ENCODE measurements at regions not wholly inside any gene's neighbourhood (a gene's known extent, or its start where the extent isn't known, plus 50 kb on each side); places are given as distances from the start of the nearest gene placed in this dataset.
A peak's percentile ranks its signal among the peaks of the same experiment; 100 is the strongest.

DNA sequence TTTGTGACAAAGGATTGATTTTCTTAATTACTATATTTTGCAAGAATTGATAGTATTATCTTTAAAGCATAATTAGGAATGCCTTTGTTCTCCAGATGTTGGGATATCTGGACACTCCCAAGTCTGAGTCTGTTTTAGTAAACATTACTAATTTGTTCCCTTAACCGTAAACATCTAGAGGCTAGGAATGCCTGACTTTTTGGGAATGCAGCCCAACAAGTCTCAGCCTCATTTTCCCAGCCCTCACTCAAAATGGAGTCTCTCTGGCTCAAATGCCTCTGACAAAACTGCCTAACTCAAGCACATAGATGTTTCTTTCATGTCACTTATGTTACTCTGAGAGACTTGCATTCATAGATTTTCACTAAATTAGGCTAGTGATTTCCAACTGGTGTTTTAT is 297.0 kb upstream of the CLNK start:
- DNase-seq (ENCODE audit: low spot score), result no peak

DNA sequence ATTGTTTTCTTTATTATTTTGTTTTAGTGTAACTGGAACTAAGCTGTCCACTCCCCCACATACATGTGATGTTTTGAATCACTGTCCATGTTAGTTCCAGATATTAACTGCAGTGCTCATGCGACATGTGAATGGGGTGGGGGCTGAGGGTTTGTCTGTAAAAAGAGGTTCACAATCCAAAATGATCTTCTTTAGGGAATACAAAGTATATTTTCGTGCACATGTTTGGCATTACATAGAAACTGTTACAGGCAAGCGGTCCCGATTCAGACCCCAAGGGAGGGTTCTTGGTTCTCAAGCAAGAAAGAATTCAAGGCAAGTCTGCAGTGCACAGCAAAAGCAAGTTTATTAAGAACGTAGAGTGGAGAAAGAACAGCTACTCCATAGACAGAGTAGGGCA is 296.5 kb upstream of the CLNK start:
- DNase-seq (ENCODE audit: low spot score), result no peak

DNA sequence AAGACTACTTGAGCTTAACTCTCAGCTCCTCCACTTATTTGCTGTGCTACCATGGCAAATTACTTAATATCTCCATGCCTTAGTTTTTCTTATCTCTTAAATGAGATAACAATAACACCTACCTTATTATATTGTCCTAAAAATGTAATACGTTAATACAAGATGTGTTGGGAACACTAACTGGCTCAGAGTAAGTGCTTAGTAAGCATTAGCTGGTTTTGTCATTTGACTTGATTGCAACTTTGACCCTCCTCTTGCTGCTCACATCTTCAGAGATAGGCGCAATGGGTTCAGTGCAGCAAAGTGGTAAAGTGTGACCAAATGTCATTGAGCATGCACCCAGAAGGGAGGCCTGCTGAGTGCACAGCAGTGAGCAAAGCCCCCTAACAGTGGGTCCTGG is 294.5 kb upstream of the CLNK start:
- no peak for DNase-seq (ENCODE audit: low spot score)

DNA sequence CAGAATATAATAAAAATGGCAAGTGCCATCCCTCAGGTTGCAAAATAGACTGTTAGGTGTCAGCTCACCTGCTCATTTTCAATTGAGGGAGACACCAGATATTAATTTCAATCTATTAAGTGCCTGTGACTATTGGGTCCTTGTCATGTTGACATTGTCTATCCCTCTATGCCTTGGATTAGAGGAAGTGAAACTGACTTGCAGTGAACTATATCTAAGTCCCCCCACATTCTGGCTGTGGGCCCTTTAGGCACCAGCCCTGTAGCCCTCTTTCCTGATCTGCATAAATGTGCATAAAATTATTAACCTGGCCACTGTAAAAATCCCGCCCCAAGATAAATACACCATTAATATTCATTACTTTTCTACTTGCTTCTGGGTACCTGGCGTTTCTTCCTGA is 293.0 kb upstream of the CLNK start:
- DNase-seq (ENCODE audit: low spot score), result peak; percentile 61

GRCh38 chr4:10974371-10974770 is 289.8 kb upstream of the CLNK start:
- no peak for DNase-seq (ENCODE audit: low spot score)

DNA sequence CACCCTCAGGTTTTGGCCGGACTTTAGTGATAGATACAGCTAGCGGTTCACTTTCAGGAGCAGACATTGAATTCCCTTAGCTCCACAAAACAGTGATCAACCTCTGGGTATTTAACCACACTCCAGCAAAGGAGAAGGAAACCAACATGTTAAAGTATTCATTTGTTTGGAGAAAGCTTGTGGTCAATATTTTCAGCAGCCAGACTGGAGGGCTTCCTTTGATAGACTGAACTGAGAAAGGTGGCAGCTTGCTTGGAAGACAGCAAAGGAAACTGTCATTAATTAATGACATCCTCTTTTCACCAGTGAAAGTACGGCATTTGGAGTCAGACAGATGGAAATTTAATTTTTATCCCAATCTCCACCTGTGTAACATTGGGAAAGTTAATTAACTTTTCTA is 289.1 kb upstream of the CLNK start:
- no peak for DNase-seq (ENCODE audit: low spot score)

DNA sequence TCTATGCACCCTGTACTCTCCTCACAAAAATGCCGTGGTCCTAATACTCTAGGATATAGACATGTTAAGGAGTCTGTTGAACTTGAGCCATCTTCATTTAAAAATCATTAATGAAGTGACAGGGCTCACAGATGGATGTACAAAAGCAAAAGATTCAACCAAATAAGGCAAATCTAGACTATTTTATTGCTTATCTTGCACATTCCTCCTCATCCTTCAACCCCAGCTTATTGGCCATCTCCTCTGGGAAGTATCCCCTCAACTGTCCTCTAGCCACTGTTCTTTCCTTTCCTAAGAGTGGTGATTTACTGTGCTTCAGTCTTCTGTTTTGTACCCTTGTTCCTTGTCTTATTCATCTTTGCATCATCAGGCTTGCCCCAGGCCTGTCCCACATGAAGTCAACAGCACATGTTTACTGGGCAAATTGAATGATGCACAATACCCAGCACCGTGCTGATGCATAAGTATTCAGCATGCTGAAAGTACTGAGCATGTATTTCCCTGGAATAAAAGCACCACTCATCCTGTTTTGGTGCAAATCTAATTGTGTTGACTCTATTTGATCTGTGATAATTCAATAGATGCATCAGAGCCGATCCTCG is 287.3 kb upstream of the CLNK start:
- DNase-seq (ENCODE audit: low spot score), result no peak

DNA sequence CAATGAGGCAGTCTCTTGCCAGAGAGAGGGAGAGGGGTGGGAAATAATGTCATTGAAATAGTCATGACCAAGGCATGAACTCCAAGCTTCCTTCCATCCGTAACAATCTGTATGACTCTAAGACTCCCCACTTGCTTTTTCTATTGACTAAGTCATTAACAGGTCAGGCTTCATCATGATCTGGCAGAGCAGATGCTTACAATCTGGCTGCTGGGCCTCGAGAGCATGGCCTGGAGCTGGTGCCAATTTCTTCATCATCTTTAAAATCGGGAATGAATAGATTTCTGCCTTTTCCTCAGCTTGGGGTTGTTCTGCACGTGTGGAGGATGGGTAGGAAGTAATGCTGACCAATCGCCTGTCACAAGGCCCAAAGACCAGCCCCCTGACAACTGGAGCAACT is 280.6 kb upstream of the CLNK start:
- no peak for DNase-seq (ENCODE audit: low spot score)

DNA sequence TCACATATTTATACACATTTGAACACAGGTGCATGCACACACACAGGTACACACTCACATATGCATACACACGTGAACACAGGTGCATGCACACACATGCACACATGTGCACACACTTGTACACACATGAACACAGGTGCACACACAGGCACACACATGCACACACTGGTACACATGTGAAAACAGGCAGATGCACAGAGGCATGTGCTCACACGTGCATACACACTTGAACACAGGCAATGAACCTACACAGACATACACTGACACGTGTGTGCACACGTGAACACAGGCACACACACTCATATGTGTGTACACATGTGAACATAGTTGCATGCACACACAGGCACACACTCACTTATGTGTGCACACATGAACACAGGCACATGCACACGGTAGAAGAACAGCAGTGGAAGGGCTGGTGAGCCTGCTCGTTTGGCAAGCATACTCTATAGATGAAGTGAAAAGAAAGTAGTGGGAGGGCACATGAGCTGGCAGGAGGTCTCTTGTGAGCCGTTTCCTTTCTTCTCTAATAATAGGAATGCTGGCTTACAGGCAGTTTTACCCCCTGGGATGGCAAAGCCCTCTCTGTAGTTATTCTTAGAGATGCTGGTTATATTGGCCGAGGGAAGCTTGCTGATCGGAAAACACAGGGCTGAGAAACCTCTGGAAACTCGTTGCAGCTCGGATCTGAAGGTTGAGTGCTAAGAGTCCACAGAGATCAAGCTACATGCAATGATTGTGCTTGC is 279.6 kb upstream of the CLNK start:
- no peak for DNase-seq (ENCODE audit: low spot score)

- no peak for DNase-seq (ENCODE audit: low spot score)
These were observed 278.7 kb upstream of the CLNK start for GRCh38 chr4:10963241-10963640.

DNA sequence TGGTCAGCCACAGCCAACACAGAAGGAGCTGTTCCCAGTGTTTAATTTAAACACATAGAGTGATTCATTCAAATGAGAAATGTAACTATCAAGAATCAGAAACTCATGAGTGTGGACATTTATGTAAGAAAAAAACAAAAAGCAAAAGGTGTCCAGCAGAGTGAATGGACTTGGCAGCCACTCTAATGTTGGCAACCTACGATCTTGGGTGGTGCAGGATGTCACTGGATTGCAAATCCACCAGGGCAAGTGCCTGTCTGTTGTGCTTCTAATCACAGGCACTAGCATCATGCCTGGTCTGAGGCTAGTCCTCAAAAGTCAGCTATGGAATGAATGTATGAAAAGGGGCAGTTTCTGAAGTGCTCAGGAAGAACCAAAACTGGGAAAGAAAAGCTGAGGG is 277.7 kb upstream of the CLNK start:
- no peak for DNase-seq (ENCODE audit: low spot score)

DNA sequence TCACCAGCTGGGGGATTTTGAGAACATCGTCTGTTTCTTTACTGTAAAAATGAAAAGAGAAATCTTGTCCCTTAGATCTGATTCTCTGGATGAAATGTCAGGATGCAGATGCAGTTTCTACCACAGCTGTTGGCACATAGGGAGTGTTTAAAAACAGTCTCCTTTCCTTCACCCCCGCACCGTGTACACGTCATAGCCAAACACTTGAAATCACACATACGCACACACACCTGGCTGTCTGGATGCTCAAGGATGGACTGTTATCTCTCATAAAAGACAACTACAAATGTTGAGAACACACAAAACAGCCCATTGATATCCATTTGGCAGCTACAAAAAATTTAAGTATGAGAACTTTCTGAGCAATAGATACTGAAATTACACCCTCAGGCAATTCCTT is 275.8 kb upstream of the CLNK start:
- DNase-seq (ENCODE audit: low spot score), result no peak

GRCh38 chr4:10959586-10959985 is 275.0 kb upstream of the CLNK start:
- no peak for DNase-seq (ENCODE audit: low spot score)

GRCh38 chr4:10958226-10958856 is 273.8 kb upstream of the CLNK start:
- DNase-seq (ENCODE audit: low spot score), result no peak

- no peak for DNase-seq (ENCODE audit: low spot score)
These were observed 266.7 kb upstream of the CLNK start for GRCh38 chr4:10951306-10951705.

DNA sequence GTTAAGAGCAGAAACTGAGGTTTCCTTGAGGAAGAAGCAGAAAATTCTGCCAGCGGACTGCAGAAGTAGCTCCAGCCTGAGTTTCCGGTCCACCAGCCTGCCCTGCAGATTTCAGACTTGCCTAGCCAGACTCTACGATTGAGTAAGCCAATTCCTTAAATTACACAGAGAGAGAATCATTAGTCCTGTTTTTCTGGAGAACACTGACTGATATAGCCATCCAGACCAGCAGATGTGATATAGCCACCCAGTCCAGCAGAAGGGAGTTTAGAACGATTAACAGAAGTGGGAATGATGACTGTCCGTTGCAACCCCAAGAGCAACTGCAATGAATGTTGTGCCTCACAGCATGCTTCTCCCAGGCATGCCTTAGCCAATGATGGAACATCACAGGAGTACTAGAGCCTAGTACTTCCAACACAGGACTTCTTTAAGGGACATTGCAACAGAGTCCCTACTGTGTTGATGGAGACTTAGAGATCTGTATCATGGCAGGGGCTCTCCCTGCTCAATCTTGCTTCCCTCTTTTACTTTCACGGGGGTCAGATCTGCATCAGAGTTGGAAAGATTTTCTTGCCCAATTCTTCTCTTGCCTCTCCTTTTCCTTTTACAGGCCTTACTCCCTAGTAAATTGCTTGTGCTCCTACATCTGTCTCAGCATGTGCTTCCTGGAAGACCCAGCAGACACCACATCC is 264.6 kb upstream of the CLNK start:
- DNase-seq (ENCODE audit: low spot score), result no peak

DNA sequence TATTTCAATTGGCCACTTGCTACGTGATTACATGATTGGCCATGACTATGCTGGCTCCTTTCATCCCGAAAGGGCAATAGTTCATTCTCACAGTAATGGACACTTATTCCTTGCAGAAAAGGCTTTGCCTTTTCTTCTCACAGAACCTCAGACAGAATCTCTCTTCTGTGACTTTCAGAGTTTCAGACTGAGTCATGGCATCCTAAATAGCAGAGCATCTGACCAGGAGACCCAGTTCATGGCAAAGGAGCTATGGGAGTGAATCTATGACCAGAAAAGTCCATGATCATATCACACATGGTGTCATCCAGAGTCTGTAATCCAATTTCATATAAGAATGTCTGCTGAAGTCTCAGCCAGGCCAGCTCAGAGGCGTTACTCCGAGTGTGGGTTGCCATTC is 263.3 kb upstream of the CLNK start:
- no peak for DNase-seq (ENCODE audit: low spot score)

DNA sequence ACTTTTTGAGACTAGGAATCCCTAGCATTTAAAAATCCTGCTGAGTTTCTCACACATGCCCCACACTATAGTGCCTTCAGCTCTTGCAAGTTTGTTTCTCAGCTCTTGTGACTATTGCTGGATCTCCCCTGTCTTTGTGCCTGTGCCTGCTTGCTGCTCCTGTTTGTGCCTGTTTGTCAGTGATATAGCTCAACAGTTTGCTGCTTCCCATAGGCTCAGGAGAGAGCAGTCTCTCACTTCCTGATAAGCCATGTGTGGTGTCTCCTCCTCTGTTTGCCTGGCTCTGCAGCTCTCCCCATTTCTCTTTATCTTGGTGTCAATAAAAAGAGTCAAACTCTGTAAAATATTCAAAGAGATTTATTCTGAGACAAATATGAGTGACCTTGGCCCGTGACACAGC is 259.8 kb upstream of the CLNK start:
- no peak for DNase-seq (ENCODE audit: low spot score)

GRCh38 chr4:10942156-10942555 is 257.6 kb upstream of the CLNK start:
- no peak for DNase-seq (ENCODE audit: low spot score)

DNA sequence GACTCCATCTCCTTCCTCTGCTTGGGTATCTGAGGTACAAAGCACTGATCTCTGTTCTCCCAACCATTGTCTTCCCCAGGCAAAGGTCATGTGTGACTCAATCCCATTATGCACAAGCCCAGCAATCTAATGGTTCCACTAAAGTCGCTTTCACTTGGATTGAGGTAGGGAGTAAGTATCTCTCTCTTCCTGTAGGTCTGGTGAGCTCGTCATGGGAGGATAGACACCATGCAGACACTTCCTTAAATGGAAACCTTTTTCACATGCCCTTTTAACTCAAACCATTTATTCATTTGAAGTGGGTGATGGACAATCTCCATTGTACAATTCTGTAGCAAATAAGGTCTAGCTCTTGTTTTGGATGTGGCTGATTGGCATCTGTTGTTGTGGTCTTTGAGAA is 245.2 kb upstream of the CLNK start:
- no peak for DNase-seq (ENCODE audit: low spot score)

- no peak for DNase-seq (ENCODE audit: low spot score)
These were observed 241.4 kb upstream of the CLNK start for GRCh38 chr4:10925996-10926395.

GRCh38 chr4:10924274-10924673 is 239.7 kb upstream of the CLNK start:
- no peak for DNase-seq (ENCODE audit: low spot score)

GRCh38 chr4:10917566-10917965 is 233.0 kb upstream of the CLNK start:
- no peak for DNase-seq (ENCODE audit: low spot score)

Measured in NAMALWA (cell line).